NCI-H187 (cell line): ENCODE measurements at regions not wholly inside any gene's neighbourhood (a gene's known extent, or its start where the extent isn't known, plus 50 kb on each side); places are given as distances from the start of the nearest gene placed in this dataset.
A peak's percentile ranks its signal among the peaks of the same experiment; 100 is the strongest.
"Not testable (repeated sequence)": the region's sequence is repeated elsewhere in the genome, so short reads cannot be mapped to it uniquely, and the experiment has no call there.

ENCODE experiments used
- DNase-seq, 2 experiments: peaks; one replicate each; lab custom pipeline; 2025; lab: John Stamatoyannopoulos, UW

- no peak for DNase-seq
Observed at GRCh38 chr12:67077617-67078016, 191.5 kb upstream of the CAND1 start.

- no peak for DNase-seq
Observed at GRCh38 chr12:67078957-67079356, 190.2 kb upstream of the CAND1 start.

GRCh38 chr12:67080637-67081036 is 188.5 kb upstream of the CAND1 start:
- peak; percentile 8 to 33 for DNase-seq

- DNase-seq, result no peak
Observed at GRCh38 chr12:67082221-67082620, 186.9 kb upstream of the CAND1 start.

- no peak for DNase-seq
Observed at GRCh38 chr12:67085699-67086098, 183.5 kb upstream of the CAND1 start.

GRCh38 chr12:67086116-67086515 is 183.0 kb upstream of the CAND1 start:
- no peak for DNase-seq

GRCh38 chr12:67088401-67089118 is 180.6 kb upstream of the CAND1 start:
- no peak for DNase-seq

- no peak for DNase-seq
Observed at GRCh38 chr12:67091204-67091603, 178.0 kb upstream of the CAND1 start.

GRCh38 chr12:67091678-67092077 is 177.5 kb upstream of the CAND1 start:
- DNase-seq, result no peak

- not testable (repeated sequence) for DNase-seq
Observed at GRCh38 chr12:67092934-67093333, 176.2 kb upstream of the CAND1 start.

GRCh38 chr12:67096533-67097318 is 172.4 kb upstream of the CAND1 start:
- no peak for DNase-seq

- DNase-seq, result no peak
Observed at GRCh38 chr12:67099858-67100257, 169.3 kb upstream of the CAND1 start.

GRCh38 chr12:67103521-67103920 is 165.6 kb upstream of the CAND1 start:
- no peak for DNase-seq

- no peak for DNase-seq
Observed at GRCh38 chr12:67107235-67107634, 161.9 kb upstream of the CAND1 start.

- no peak for DNase-seq
Observed at GRCh38 chr12:67107751-67108269, 161.3 kb upstream of the CAND1 start.

- DNase-seq, result not testable (repeated sequence)
Observed at GRCh38 chr12:67110345-67110744, 158.8 kb upstream of the CAND1 start.

GRCh38 chr12:67111182-67111581 is 158.0 kb upstream of the CAND1 start:
- no peak for DNase-seq

GRCh38 chr12:67112586-67112985 is 156.6 kb upstream of the CAND1 start:
- peak; percentile 55 to 61 for DNase-seq

- DNase-seq, result no peak
Observed at GRCh38 chr12:67116134-67116533, 153.0 kb upstream of the CAND1 start.

GRCh38 chr12:67122584-67122983 is 146.6 kb upstream of the CAND1 start:
- no peak for DNase-seq

- no peak for DNase-seq
Observed at GRCh38 chr12:67137256-67137655, 131.9 kb upstream of the CAND1 start.

GRCh38 chr12:67141296-67142018 is 127.7 kb upstream of the CAND1 start:
- no peak for DNase-seq

- DNase-seq, result no peak
Observed at GRCh38 chr12:67145692-67146091, 123.5 kb upstream of the CAND1 start.
